ENCODE measurements at regions not wholly inside any gene's neighbourhood (a gene's known extent, or its start where the extent isn't known, plus 50 kb on each side); places are given as distances from the start of the nearest gene placed in this dataset.

GRCh38 chr12:13328535-13328934 lies 132.0 kb downstream of the EMP1 start:
- TF ChIP-seq TAF1 (IDR thresholded peaks at IDR 0.05; ENCODE audit: borderline replicate concordance, insufficient read depth, low read length) (no peak), REST (IDR thresholded peaks at IDR 0.05; ENCODE audit: insufficient read depth in 1 of 2, low read depth in 2 of 2, low read length in 2 of 2) (no peak), SIN3A (IDR thresholded peaks at IDR 0.05; ENCODE audit: borderline replicate concordance, insufficient read depth, low read length) (no peak), POLR2AphosphoS5 (IDR thresholded peaks at IDR 0.05; ENCODE audit: low read depth, low read length) (no peak), FOXP2 (optimal IDR thresholded peaks at IDR 0.05; ENCODE audit: borderline replicate concordance, extremely low read depth, extremely low read length, insufficient read depth) (no peak)

Data from PFSK-1 (cell line).